Transverse colon (tissue), 4 donors: ENCODE measurements at regions not wholly inside any gene's neighbourhood (a gene's known extent, or its start where the extent isn't known, plus 50 kb on each side); places are given as distances from the start of the nearest gene placed in this dataset.

Source experiments
- DNase-seq: peaks from one replicate; pipeline ENCODE4 v3.0.0-alpha.2; 2019
- H3K27ac ChIP-seq, 4 donors: fragments of 200-600 bp; sonication (generic); 2 replicates each; pipeline ENCODE4 v1.5.1; 2016 to 2018; ENCODE audit warnings: inconsistent platforms in 4 of 4
- H3K27me3 ChIP-seq: fragments of 200-600 bp; sonication (generic); 2 replicates; pipeline ENCODE4 v1.5.1; 2017; ENCODE audit warnings: inconsistent platforms
- H3K36me3 ChIP-seq, 4 donors: fragments of 200-600 bp; sonication (generic); 2 replicates each; pipeline ENCODE4 v1.5.1; 2017 to 2019; ENCODE audit warnings: inconsistent platforms in 4 of 4
- H3K4me1 ChIP-seq, 4 donors: fragments of 200-600 bp; sonication (generic); 2 replicates each; pipeline ENCODE4 v1.5.1; 2017 to 2020; ENCODE audit warnings: inconsistent platforms in 4 of 4
- H3K4me3 ChIP-seq, 4 donors: fragments of 200-600 bp; sonication (generic); 1 replicate in 1 of 4; 2 replicates in 3 of 4; pipeline versions ENCODE4 v1.5.1 to v1.6.1; 2017 to 2019; ENCODE audit warnings: inconsistent platforms in 4 of 4
- H3K9me3 ChIP-seq, 2 donors: fragments of 200-600 bp; sonication (generic); 2 replicates each; pipeline ENCODE4 v1.5.1; 2017 to 2019; ENCODE audit warnings: inconsistent platforms in 2 of 2
- CTCF ChIP-seq, 5 experiments: fragments of 200-600 bp in 3 of 5; fragments of 450-650 bp in 2 of 5; sonication (generic) in 3 of 5; IDR thresholded peaks; 1 replicate in 2 of 5; 2 replicates in 3 of 5; pipeline ENCODE4 v1.5.1; 2016 to 2017; ENCODE audit warnings: antibody characterized with exemption in 5 of 5, inconsistent platforms in 3 of 5, mild to moderate bottlenecking in 2 of 5, moderate library complexity in 1 of 5
- EP300 ChIP-seq: sonication (generic); formaldehyde crosslinking; IDR thresholded peaks from one replicate; pipeline ENCODE4 v1.6.1; 2017; ENCODE audit warnings: antibody characterized with exemption, low read depth
- POLR2A ChIP-seq: fragments of 450-650 bp; IDR thresholded peaks from one replicate; pipeline ENCODE4 v1.6.1; 2016; ENCODE audit warnings: antibody characterized with exemption, mild to moderate bottlenecking, moderate library complexity
- POLR2AphosphoS5 ChIP-seq, 3 donors: sonication (generic); formaldehyde crosslinking; IDR thresholded peaks; one replicate each; pipeline ENCODE4 v1.6.1; 2016; ENCODE audit warnings: antibody characterized with exemption in 3 of 3
- WGBS, 2 donors: methylation state at CpG; one replicate each; pipeline ENCODE4 v1.1.5; 2018; ENCODE audit warnings: low coverage in 1 of 2; 5-methylcytosine and 5-hydroxymethylcytosine counted together
- in situ Hi-C, 4 donors: fragments of 200-750 bp; cut with MboI; loops; one replicate each; pipeline versions ENCODE4 v1.15.0 to v1.15.1; 2017; ENCODE audit warnings: low sequenced_read_pairs in 3 of 4, low pct_ligation_motif_present in 1 of 4, low pct_unique_long_range_greater_than_20kb in 1 of 4
- intact Hi-C: fragments of 100-400 bp; cut with DNase I; formaldehyde crosslinking; loops from one replicate; pipeline ENCODE4 v1.15.1; 2023; ENCODE audit warnings: low total_unique reads

GRCh38 chrX:97847885-97848679, 964.4 kb downstream of the RPA4 start:
- no peak for DNase-seq

GRCh38 chrX:97849951-97850350, 966.2 kb downstream of the RPA4 start:
- H3K4me3 ChIP-seq = no peak overlapping the region
- H3K9me3 ChIP-seq = no peaks in the 10 kb centered on the region
- in situ Hi-C loops (no loop called here), intact Hi-C loops (no loop called here)
- H3K4me1 ChIP-seq = peaks cover 0 to 7% (median 0%) of the 10 kb centered on the region in 4 donors
- no peaks in the 10 kb centered on the region for H3K36me3 ChIP-seq
- no peaks in the 10 kb centered on the region for H3K27me3 ChIP-seq
- H3K27ac ChIP-seq = no peak overlapping the region
- TF ChIP-seq POLR2AphosphoS5 (IDR thresholded peaks at IDR 0.05) = no peak
- TF ChIP-seq POLR2A = no peak
- no peak for TF ChIP-seq CTCF (IDR thresholded peaks at IDR 0.05)
- no peak for TF ChIP-seq EP300
- DNase-seq = no peak

More at GRCh38 chrX:97847885-97848679, 964.4 kb downstream of the RPA4 start:
- in situ Hi-C loops = no loop called here
- WGBS, 2 donors = 75 to 89% methylated on average over 4 to 25 of the region's 25 CpGs
- Histone ChIP-seq H3K36me3 (no peaks in the 10 kb centered on the region), H3K27me3 (no peaks in the 10 kb centered on the region), H3K4me1 (no peaks in the 10 kb centered on the region), H3K4me3 (no peak overlapping the region), H3K27ac (no peak overlapping the region), H3K9me3 (no peaks in the 10 kb centered on the region)
- no peak for TF ChIP-seq EP300
- TF ChIP-seq POLR2AphosphoS5 (IDR thresholded peaks at IDR 0.05) = no peak
- no peak for TF ChIP-seq CTCF (IDR thresholded peaks at IDR 0.05)
- TF ChIP-seq POLR2A = no peak
- intact Hi-C loops = no loop called here

- in situ Hi-C loops = no loop called here
- Histone ChIP-seq H3K4me3 (no peak overlapping the region), H3K4me1 (peaks cover 0 to 7% (median 0%) of the 10 kb centered on the region in 4 donors)
Observed at GRCh38 chrX:97850911-97851310, 967.2 kb downstream of the RPA4 start.

GRCh38 chrX:97854086-97854485, 970.4 kb downstream of the RPA4 start:
- H3K36me3 ChIP-seq = no peaks in the 10 kb centered on the region
- intact Hi-C loops (no loop called here), in situ Hi-C loops (no loop called here)
- 48% methylated on average over 2 of the region's 2 CpGs; no CpG with 5 or more reads in 1 of the 2 donors for WGBS, 2 donors
- H3K27ac ChIP-seq = no peak overlapping the region
- TF ChIP-seq POLR2A (no peak), EP300 (no peak), POLR2AphosphoS5 (IDR thresholded peaks at IDR 0.05) (no peak), CTCF (IDR thresholded peaks at IDR 0.05) (no peak)
- peaks cover 0 to 7% (median 0%) of the 10 kb centered on the region in 4 donors for H3K4me1 ChIP-seq
- no peaks in the 10 kb centered on the region for H3K9me3 ChIP-seq
- no peak overlapping the region for H3K4me3 ChIP-seq
- DNase-seq = no peak
- no peaks in the 10 kb centered on the region for H3K27me3 ChIP-seq

More at GRCh38 chrX:97850911-97851310, 967.2 kb downstream of the RPA4 start:
- TF ChIP-seq POLR2AphosphoS5 (IDR thresholded peaks at IDR 0.05) (no peak), EP300 (no peak), POLR2A (no peak), CTCF (IDR thresholded peaks at IDR 0.05) (no peak)
- Histone ChIP-seq H3K9me3 (no peaks in the 10 kb centered on the region), H3K36me3 (no peaks in the 10 kb centered on the region), H3K27ac (no peak overlapping the region), H3K27me3 (no peaks in the 10 kb centered on the region)
- 52% methylated on average over 1 of the region's 1 CpG; no CpG with 5 or more reads in 1 of the 2 donors for WGBS, 2 donors
- no peak for DNase-seq
- intact Hi-C loops = no loop called here
